ENCODE measurements at regions not wholly inside any gene's neighbourhood (a gene's known extent, or its start where the extent isn't known, plus 50 kb on each side); places are given as distances from the start of the nearest gene placed in this dataset.

GRCh38 chr2:12361506-12361905 is 355.2 kb upstream of the TRIB2 start:
- TF ChIP-seq, protein P1, sequence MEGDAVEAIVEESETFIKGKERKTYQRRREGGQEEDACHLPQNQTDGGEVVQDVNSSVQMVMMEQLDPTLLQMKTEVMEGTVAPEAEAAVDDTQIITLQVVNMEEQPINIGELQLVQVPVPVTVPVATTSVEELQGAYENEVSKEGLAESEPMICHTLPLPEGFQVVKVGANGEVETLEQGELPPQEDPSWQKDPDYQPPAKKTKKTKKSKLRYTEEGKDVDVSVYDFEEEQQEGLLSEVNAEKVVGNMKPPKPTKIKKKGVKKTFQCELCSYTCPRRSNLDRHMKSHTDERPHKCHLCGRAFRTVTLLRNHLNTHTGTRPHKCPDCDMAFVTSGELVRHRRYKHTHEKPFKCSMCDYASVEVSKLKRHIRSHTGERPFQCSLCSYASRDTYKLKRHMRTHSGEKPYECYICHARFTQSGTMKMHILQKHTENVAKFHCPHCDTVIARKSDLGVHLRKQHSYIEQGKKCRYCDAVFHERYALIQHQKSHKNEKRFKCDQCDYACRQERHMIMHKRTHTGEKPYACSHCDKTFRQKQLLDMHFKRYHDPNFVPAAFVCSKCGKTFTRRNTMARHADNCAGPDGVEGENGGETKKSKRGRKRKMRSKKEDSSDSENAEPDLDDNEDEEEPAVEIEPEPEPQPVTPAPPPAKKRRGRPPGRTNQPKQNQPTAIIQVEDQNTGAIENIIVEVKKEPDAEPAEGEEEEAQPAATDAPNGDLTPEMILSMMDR (IDR thresholded peaks at IDR 0.05), result no peak
- no peak for TF ChIP-seq EP300 (IDR thresholded peaks at IDR 0.05)
- TF ChIP-seq POLR2A (IDR thresholded peaks at IDR 0.05), result no peak
- no peak for TF ChIP-seq POLR2AphosphoS5 (IDR thresholded peaks at IDR 0.05)

Measured in suprapubic skin (tissue), 4 donors.